Neural crest cell (in vitro differentiated cells): ENCODE measurements at regions not wholly inside any gene's neighbourhood (a gene's known extent, or its start where the extent isn't known, plus 50 kb on each side); places are given as distances from the start of the nearest gene placed in this dataset.
"Not testable (repeated sequence)": the region's sequence is repeated elsewhere in the genome, so short reads cannot be mapped to it uniquely, and the experiment has no call there.

Experiments used
- DNase-seq: peaks from one replicate; pipeline ENCODE4 v3.0.0; 2021; ENCODE audit warnings: low read depth, mixed read lengths, low spot score
- H3K27ac Mint-ChIP-seq: one replicate; pipeline ENCODE4 v1.8.0; 2021; ENCODE audit warnings: mild to moderate bottlenecking, mixed read lengths; ENCODE audit not compliant: unreplicated experiment
- H3K27me3 Mint-ChIP-seq: 2 replicates; pipeline ENCODE4 v1.8.0; 2021; ENCODE audit warnings: low read depth, mild to moderate bottlenecking, mixed read lengths
- H3K36me3 Mint-ChIP-seq: 2 replicates; pipeline ENCODE4 v1.8.0; 2021; ENCODE audit warnings: low read depth, mild to moderate bottlenecking, mixed read lengths
- H3K4me1 Mint-ChIP-seq: 2 replicates; pipeline ENCODE4 v1.8.0; 2021; ENCODE audit warnings: mixed read lengths
- H3K4me3 Mint-ChIP-seq: one replicate; pipeline ENCODE4 v1.8.0; 2021; ENCODE audit warnings: mild to moderate bottlenecking, mixed read lengths
- H3K9me3 Mint-ChIP-seq: 2 replicates; pipeline ENCODE4 v1.8.0; 2021; ENCODE audit warnings: mixed read lengths
- CTCF ChIP-seq: fragments of 200-600 bp; sonication (generic); conservative IDR thresholded peaks from 2 replicates; pipeline ENCODE4 v1.5.0; 2021; ENCODE audit warnings: antibody characterized with exemption, mild to moderate bottlenecking

- peaks cover 16% of the 10 kb centered on the region for H3K4me1 Mint-ChIP-seq
- H3K27ac Mint-ChIP-seq, result no peak overlapping the region
- no peak for DNase-seq
- no peak overlapping the region for H3K4me3 Mint-ChIP-seq
- H3K36me3 Mint-ChIP-seq, result no peaks in the 10 kb centered on the region
- H3K9me3 Mint-ChIP-seq, result peaks cover 3% of the 10 kb centered on the region
- TF ChIP-seq CTCF, result no peak
- no peaks in the 10 kb centered on the region for H3K27me3 Mint-ChIP-seq
Measured at GRCh38 chr6:90365565-90366219, 69.0 kb upstream of the BACH2 start.

- TF ChIP-seq CTCF, result no peak
- no peak overlapping the region for H3K4me3 Mint-ChIP-seq
- H3K27ac Mint-ChIP-seq, result no peak overlapping the region
- peaks cover 3% of the 10 kb centered on the region for H3K9me3 Mint-ChIP-seq
- peaks cover 13% of the 10 kb centered on the region for H3K4me1 Mint-ChIP-seq
- H3K36me3 Mint-ChIP-seq, result no peaks in the 10 kb centered on the region
- no peaks in the 10 kb centered on the region for H3K27me3 Mint-ChIP-seq
- DNase-seq, result no peak
Measured at GRCh38 chr6:90365002-90365401, 68.4 kb upstream of the BACH2 start.

- Mint-ChIP-seq H3K27me3 (no peaks in the 10 kb centered on the region), H3K9me3 (peaks cover 3% of the 10 kb centered on the region), H3K36me3 (no peaks in the 10 kb centered on the region), H3K27ac (no peak overlapping the region), H3K4me1 (peaks cover 7% of the 10 kb centered on the region), H3K4me3 (no peak overlapping the region)
- DNase-seq, result no peak
- TF ChIP-seq CTCF, result no peak
Measured at GRCh38 chr6:90364286-90364685, 67.6 kb upstream of the BACH2 start.

GRCh38 chr6:90362318-90362717, 65.7 kb upstream of the BACH2 start:
- no peaks in the 10 kb centered on the region for H3K27me3 Mint-ChIP-seq
- no peak for TF ChIP-seq CTCF
- H3K9me3 Mint-ChIP-seq, result peaks cover 3% of the 10 kb centered on the region
- no peak overlapping the region for H3K4me3 Mint-ChIP-seq
- DNase-seq, result no peak
- H3K27ac Mint-ChIP-seq, result no peak overlapping the region
- H3K4me1 Mint-ChIP-seq, result no peaks in the 10 kb centered on the region
- H3K36me3 Mint-ChIP-seq, result no peaks in the 10 kb centered on the region

- no peak for TF ChIP-seq CTCF
- Mint-ChIP-seq H3K27me3 (no peaks in the 10 kb centered on the region), H3K4me3 (no peak overlapping the region), H3K36me3 (no peaks in the 10 kb centered on the region), H3K9me3 (no peaks in the 10 kb centered on the region), H3K4me1 (peaks cover 4% of the 10 kb centered on the region), H3K27ac (no peak overlapping the region)
- no peak for DNase-seq
Measured at GRCh38 chr6:90361174-90361573, 64.5 kb upstream of the BACH2 start.

GRCh38 chr6:90358036-90358770, 61.6 kb upstream of the BACH2 start:
- not testable (repeated sequence) for H3K4me1 Mint-ChIP-seq, H3K4me3 Mint-ChIP-seq, H3K27me3 Mint-ChIP-seq, H3K9me3 Mint-ChIP-seq, H3K36me3 Mint-ChIP-seq, DNase-seq, H3K27ac Mint-ChIP-seq
